GM13977 (cell line): ENCODE measurements at regions not wholly inside any gene's neighbourhood (a gene's known extent, or its start where the extent isn't known, plus 50 kb on each side); places are given as distances from the start of the nearest gene placed in this dataset.

Source experiments
- DNase-seq: peaks from one replicate; pipeline ENCODE4 v3.0.0; 2012; ENCODE audit warnings: low spot score
- in situ Hi-C: fragments of 300-500 bp; cut with MboI; formaldehyde crosslinking; loops from one replicate; pipeline ENCODE4 v1.12.0; 2022; ENCODE audit warnings: low sequenced_read_pairs, low pct_unique_long_range_greater_than_20kb, mixed read lengths, inconsistent platforms; ENCODE audit not compliant: unreplicated experiment
- TF ChIP-seq, protein P1 (sequence below): IDR thresholded peaks from 2 replicates; pipeline ENCODE4 v1.5.1; 2012; ENCODE audit warnings: mild to moderate bottlenecking, control low read depth; ENCODE audit not compliant: insufficient read depth; ENCODE audit errors: extremely low read depth, missing control alignments

DNA sequence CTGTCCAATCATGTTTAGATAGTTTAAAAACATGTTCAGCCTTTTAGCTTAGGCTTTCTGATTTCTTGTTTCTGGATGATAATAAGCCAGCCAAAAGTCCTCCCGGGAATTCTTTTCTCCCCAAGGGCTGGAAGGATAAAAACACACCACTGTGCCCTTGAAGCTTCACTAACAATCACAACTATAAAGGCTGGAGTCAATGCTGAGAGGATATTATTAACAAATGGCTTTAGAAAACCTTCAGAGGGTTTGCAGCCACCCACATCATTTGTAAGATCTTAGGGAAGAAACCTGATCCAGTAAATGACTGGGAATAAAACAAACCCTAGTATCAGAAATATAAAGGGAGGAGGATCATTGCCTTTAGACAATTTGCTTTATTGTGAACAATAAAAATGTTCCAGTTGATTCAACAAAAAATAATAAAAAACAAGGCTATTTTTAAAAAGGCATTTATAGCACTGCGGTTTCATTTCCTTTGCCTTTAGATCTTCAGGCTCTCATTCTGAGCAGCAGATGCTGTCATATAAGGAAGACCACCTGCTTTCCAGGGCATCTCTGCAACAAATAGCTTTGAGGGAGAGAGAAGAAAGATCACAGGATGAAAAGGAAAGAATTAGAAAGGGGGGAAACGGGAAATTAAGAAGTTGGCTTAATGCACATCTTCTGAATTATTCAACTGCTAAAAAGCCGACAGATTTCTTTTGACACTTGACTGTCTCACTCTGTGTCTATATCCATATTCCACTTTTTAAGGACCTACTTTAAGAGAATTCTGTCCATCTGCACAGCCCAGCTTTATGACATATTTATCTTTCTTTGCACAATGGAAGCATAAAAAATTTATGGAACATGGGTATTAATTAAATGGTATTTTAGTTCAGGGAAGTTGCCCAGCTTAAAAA lies 277.2 kb upstream of the SLC24A2 start:
- DNase-seq: no peak
- TF ChIP-seq, protein P1, sequence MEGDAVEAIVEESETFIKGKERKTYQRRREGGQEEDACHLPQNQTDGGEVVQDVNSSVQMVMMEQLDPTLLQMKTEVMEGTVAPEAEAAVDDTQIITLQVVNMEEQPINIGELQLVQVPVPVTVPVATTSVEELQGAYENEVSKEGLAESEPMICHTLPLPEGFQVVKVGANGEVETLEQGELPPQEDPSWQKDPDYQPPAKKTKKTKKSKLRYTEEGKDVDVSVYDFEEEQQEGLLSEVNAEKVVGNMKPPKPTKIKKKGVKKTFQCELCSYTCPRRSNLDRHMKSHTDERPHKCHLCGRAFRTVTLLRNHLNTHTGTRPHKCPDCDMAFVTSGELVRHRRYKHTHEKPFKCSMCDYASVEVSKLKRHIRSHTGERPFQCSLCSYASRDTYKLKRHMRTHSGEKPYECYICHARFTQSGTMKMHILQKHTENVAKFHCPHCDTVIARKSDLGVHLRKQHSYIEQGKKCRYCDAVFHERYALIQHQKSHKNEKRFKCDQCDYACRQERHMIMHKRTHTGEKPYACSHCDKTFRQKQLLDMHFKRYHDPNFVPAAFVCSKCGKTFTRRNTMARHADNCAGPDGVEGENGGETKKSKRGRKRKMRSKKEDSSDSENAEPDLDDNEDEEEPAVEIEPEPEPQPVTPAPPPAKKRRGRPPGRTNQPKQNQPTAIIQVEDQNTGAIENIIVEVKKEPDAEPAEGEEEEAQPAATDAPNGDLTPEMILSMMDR: no peak
- in situ Hi-C loops: no loop called here

DNA sequence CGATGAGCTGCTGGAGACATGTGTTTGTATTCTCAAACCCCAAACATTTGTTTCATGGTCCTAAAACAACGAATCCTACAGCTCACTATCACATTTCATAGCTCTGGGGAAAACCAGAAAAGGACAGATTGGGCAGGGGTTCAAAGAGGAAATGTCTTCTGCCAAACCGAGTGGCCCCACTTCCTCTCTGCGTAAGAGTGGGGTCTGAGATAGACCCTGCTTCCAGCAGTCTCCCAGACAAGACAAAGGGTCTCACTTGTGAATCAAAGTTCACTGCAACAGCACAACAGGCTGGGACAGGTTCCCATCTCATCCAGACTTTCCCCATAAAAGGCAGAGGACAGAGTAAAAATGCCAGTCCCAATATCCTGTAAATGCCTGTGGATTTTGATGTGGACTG lies 276.2 kb upstream of the SLC24A2 start:
- TF ChIP-seq, protein P1: no peak
- in situ Hi-C loops: no loop called here
- DNase-seq: no peak

DNA sequence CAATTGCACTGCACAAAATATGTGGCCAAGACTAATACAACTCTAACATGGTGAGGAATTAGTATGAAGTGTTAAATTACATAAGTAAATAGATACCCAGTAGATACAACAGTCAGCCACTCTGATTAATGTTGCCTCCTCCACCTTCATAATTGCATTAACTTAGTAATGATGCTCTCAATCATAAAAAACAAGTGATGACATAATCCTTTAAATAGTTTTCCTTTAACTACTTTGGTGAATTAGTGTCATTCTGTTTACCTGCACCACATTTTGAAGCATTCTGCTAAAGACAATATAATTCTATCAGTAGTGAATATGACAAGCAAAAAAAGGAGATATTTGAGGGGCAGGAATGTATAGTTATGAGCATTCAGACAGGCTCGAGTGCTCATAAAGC lies 265.9 kb upstream of the SLC24A2 start:
- in situ Hi-C loops: no loop called here
- TF ChIP-seq, protein P1: no peak
- no peak for DNase-seq

DNA sequence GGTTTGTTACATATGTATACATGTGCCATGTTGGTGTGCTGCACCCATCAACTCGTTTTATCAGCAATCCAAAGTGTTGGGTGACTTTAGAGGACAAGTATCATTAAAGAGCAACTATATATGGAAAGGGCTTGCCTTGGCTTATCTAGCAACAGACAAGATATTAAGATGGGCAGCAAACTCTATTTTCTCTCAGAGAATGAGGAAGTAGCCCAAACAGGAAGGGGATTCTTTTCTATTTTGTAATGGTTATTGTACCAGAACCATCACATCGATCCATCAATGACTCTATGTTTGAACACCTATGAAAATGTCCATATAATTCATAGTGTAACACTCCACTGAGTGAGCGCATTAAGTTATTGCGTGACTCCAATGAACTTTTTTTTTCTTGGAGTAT lies 260.1 kb upstream of the SLC24A2 start:
- in situ Hi-C loops: no loop called here
- DNase-seq: no peak
- TF ChIP-seq, protein P1: no peak

DNA sequence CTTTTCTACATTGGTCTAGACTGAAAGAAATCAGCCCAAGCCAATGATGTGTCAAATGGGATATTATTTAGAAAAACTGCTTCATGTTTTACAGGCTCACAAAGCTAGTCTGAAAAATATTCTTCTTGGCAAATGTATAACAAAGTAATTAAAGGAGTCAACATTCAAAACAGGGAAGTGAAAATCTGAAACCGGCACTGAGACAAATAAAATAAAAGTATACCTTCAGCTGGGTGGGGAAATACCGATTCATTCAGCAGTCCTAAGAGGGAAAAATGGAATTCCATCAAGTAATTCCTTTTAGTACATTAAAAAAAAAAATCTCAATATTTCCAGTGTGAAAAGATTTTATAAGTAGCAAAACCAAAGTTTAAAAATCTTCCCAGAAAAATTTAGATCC lies 259.6 kb upstream of the SLC24A2 start:
- no peak for DNase-seq
- in situ Hi-C loops: no loop called here
- TF ChIP-seq, protein P1: no peak

DNA sequence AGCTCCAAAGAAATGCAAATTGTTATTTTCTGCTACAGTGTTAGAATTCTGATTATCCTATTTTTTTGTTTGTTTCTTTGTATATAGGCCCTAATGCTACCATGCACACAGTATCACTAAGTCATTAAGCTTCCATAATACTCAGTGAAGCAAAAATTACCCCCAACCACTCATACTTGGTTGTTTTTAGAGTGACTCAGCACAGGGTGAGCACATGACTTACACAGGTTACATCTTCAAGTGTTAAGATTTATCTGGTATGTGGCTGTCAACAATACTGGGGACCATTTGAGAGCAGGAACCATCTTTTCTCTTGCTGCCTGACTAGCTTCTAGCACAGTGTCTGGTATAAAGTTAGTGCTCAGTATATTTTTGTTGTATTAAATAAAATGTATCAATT lies 255.8 kb upstream of the SLC24A2 start:
- TF ChIP-seq, protein P1: no peak
- DNase-seq: no peak
- in situ Hi-C loops: no loop called here
